ENCODE measurements at regions not wholly inside any gene's neighbourhood (a gene's known extent, or its start where the extent isn't known, plus 50 kb on each side); places are given as distances from the start of the nearest gene placed in this dataset.
A peak's percentile ranks its signal among the peaks of the same experiment; 100 is the strongest.

DNA sequence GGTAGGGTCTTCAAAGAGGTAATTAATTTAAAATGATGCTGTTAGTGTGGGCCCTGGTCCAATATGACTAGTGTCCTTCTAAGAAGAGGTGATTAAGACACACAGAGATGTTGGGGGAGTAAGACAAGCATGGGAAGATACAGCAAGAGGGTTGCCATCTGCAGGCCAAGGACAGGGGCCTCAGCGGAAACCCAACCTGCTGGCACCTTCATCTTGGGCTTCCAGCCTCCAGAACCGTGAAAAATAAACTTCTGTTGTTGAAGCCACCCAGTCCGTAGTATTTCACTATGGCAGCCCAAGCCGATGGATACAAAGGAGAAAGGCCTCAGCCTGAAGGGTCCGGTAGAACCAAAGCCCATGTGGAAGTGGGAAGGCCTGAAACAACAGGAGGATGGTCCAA, 161.7 kb upstream of the UBE2E1 start:
- DNase-seq = no peak

DNA sequence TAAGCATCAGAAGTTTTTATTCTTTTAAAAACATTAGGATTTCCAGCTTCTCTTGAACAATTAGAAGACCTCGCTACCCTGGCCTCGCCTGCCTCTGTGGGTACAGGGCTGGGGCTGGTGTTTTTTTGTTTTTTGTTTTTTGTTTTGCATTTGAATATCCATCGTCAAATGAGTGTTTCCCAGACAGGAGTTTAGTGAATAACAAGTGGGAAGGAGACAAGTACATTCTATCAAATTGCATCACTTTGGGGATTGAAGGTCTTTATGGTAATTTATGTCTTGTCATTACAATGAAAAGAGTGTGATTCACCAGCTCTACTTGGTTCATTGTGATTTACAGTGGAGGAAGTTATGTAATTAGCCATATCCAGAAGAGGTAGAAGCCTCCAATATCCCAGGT, 161.1 kb upstream of the UBE2E1 start:
- no peak for DNase-seq

DNA sequence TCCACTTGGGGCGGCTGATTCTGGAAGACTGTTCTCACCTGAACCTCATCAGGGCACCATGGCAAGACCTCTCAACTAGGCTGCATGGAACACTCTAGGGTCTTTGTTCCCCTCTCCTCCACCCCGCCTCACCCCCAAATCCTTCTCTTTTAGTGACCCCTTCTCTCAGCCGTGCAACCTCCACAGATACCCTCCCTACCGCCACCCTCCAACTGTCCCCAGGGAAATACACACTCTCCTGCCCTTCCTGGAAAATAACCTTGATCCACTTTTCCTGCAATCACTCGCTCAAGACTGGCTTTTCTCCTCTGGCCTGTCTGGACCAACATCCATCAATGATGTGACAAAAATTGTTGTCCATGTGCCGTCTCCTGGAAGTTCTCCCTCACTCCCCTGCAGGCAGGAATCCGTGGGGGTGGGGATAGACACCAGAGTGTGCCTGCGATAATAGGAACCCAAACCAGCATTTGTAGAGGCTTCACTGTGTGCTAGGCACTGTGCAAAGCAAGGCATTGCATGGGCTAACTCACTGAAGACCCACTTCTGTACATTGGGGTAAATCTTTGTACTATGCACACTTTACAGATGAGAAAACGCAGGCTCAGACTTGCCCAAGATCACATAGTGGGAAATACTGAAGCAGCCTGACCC, 160.1 kb upstream of the UBE2E1 start:
- no peak for DNase-seq

DNA sequence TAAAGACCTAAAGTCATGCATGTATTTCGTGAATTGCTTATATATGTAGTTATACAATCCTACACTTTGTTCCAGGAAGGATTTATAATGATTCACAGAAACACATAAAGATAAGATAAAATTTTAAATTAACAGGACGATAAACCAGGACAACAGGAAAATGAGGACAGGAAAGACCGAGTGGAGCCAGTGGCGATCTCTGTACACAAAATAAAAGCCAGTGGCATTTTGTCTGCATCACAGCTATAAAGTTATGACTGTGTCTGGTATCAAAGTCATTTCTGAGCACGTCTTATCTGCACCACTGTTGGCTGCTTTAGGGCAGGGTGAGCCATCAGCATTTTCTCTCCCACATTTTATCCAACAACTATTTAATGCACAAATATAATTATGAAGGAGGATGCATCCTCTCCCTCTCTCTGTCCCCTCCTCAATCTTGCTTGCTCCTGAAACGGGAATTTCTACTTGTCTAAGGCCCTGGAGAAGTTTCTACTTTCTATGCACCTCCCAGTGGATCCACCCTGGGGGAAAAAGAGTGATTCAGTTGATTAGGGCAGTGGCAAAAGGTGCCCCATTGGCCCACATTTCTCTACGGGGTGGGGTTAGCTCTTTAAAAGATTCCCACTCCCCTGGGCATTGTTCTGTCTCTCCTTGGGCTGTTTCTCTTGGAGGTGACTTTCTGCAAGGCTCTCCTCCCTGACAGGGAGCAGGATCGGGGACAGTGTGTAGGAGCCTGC, 159.4 kb upstream of the UBE2E1 start:
- DNase-seq = no peak

DNA sequence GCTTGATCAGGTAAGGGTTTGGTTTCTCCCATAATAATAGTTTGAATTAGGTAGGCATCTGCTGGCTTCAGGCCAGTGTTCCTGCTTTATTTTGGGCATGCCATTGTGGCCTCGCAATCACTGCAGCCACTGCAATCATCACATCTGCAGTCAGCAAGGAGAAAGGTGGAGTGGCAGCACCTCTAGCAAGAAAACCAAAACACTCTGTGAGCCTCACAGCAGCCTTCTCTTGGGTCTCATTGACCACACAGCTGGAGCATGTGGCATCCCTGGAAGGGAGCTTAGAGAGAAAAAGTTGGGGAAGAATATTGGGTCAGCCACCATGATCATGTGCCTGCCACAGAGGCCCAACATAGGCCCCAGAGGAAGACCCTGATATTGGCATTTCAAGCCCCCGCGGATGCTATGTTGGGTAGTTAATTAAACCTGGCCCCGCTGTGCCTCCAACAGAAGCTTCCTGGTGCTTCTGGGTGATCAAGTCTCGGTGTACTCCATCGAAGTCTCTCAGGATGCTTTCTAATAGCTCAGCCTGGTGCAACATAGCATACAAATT, 158.0 kb upstream of the UBE2E1 start:
- DNase-seq = no peak

DNA sequence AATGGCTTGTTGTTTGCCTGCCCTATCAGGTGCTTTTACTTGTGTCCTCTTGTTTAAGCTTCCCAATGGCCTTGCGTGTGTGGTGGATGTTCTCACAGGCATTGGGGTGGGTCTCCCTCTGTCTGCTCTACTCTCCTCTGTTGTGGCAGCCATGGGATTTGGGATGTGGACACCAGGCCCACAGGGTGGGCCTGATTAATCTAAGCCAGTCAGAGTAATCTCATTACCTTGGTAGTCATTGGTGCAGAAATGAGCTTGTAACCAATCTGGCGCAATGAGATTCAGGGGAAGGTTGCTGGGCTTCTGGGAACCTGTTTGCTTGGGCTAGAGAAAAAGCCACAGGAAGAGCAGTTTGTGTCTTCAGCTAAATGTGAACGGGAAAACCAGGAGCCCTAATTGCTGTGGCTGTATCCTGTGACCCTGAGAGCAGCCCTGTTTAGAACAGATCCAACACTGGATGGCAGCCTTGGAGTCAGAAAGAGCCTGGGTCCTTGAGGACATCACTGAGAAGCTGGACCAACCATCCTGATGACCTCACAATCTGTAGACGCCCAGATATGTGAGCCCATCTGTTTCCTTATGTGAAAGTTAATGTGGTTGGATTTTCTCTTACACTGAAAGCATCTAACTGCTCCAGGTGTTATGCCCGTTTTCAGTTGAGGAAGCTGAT, 157.3 kb upstream of the UBE2E1 start:
- peak; percentile 53 for DNase-seq

DNA sequence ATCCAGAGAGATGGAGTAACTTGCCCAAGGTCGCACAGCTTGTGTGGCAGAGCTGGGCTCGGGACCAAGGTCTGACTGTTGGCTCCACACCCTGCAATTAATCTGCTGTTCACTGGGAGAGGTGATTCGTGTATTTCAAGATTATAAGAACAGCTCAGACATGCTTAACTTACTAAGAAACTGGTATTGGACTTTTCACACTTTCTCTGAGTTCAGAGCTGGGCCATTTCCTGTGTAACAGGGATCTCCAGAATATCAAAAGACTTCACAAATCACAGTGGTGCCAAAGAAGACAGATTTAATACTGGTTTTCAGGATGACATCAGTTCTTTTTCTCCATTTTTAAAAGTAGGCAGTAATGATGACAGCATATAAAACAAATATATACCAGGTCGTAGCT, 156.8 kb upstream of the UBE2E1 start:
- DNase-seq = peak; percentile 53

DNA sequence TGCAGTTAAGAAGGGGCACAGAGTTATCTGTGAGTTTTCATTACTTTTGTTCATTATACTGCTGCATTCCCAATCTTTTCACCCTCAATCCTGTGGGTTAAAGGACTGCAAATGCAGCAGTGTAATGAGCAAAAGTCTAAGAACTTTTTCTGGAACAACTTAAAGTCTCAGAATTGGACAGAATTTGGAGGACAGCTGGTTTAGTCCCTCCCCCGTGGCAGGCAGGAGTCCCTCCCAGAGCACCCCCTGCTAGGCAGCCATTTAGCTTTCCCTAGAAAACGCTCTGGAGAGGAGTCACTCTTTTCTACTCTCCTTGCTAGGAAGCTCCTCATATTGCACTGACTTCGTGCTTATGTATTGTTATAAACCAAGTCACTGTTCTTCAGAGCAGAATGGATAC, 156.3 kb upstream of the UBE2E1 start:
- DNase-seq = peak; percentile 6

DNA sequence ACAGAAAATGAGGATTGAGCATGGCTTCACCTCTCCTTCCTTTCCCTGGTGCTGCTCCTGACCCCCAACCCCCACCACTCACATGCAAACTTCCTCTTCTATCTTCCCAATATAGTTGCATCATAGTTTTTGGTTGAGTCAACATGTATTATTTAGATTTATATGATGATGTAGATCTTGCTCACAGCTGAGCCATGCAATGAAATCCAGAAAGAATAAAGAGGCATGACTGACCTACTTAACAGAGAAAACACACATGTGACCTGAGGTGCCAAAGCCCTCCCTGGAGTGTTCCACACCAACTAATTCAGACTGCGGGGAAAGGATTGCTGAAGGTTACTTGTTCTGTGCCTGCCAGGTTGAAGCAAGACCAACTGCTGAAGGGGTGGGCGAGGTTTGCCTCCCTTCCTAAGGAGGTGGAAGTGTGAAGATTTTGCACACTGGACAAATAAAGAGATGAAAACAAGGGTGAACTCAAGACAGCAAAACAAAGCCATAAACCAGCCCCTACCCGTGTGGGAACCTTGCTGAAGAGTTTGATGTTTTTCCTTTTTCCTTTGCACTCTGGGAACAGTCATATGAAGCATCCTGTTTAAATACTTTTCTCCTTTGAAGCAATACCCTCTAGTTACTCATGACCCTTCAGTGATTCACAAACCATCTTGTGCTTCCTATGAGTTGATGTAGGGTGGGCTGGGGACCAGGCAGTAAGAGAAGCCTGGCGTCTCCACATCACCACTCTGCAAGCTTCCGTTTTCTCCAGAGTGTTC, 155.2 kb upstream of the UBE2E1 start:
- no peak for DNase-seq

DNA sequence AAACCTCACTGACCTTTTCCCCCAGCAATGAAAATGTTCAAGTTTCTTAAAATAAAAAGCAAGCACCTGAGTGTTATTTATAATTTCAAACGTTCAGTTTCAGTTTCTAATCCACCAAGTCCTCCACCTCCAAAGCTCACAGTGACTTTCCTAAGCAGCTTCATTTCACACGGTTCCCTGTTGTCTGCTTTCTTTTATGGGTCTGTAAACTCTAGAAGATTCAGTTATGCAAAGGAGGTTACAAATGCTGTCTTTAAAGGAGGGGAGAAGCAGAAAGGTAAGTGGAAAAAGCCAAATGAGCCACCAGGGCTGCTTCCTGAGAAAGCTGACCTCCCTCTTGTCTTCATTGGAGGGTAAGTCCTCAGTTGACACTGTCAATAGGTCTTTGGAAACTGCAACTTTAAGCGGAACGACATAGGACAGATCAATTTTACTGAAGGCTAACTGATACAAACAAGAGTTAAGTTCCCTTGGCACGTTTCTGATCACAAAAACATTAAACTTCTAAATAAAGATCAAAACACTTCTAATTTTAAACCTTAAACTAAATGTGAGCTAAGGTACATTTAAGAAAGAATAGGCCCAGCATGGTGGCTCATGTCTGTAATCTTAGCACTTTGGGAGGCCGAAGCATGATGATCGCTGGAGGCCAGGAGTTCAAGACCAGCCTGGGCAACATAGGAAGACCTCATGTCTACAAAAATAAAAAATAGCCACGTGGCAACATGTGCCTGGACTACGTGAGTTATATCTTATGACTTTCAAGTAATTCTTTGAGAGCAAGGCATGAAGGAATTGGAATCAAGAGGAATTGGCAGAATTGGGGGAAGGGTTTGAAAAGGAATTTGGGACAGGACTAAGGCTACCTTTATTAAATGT, 151.9 kb upstream of the UBE2E1 start:
- no peak for DNase-seq

DNA sequence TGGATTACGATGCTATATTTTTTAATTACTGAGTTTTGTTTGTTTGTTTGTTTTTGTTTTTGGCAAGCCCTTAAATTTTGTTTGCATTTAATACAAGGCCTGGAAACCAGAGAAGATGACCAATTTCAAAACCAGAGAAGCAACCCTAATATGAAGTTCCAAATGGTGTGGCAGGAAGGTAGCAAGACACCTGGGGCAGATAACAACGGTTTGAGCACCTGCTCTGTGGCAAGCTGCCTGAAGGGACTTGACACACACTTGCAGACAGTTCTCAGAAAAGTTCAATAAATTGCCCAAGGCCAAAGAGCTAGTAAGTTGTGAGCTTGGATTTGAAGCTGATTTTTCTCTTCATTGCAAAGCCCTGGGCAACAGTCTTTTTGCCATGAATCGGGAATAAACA, 151.2 kb upstream of the UBE2E1 start:
- no peak for DNase-seq

DNA sequence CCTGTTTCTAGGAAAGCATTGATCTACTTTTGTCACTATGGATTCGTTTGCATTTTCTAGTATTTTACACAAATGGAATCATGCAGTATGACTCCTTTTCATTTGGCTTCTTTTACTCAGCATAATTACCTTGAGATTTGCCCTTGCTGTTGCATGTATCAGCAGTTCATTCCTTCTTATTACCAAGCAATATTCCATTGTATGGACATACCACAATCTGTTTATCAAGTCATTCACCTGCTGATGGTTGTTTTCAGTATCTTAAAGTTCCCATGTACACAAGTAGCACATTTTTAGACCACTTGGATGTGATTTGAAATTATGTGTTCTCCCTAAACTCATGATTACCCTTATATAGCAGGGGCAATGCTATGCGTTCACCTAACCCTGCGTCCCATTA, 150.0 kb upstream of the UBE2E1 start:
- DNase-seq = no peak

DNA sequence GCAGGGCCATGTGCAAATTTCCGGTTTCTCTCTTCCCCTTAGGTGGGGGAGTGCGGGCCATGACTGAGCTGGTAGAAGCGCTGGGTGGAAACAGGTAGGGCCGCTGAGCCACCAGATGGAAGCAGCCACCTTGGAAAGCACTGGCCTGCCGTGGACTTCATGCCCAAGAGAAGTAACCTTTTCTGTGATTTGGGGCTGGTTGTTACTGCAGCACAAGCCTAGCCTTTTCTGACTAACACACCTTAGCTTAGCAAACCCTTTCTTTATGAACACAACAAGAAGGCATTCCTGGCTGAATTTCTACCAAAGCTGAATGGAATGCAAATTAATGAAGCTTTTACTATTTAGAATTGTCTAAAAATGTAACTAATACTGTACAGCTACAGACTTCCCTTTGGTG, 149.6 kb upstream of the UBE2E1 start:
- DNase-seq = no peak

DNA sequence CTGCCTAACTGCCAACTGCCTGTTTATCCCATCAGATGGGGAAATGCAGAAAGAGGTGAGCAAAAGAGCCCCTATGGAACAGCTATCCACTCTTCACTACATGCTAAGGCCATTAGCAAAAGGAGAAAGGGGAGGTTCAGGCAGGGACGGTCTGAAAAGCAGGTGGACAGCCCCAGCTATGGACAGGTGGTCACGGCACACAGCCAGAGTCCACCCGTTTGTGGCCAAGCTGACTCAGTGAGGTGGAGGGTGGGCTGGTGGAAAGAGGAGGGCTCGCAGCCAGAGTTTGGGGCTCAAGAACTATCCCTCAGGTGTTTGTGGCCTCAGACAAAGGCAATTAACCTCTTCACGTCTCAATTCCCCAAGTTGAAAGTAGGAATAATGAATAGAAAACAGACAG, 148.9 kb upstream of the UBE2E1 start:
- DNase-seq = no peak

DNA sequence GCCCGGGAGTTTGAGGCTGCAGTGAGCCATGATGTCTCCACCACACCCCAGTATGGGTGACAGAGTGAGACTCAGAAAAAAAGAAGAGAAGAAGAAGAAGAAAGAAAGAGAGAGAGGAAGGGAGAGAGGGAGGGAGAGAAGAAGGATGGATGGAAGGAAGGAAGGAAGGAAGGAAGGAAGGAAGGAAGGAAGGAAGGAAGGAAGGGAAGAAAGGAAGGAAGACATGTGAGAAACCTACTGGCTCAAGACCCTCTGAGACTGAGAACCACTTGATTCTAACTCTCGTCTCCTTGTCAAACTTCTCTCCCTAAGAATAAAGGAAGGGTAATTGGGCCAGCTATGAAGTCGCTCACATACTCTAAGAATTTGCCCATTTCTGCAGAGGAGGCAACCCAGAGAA, 148.1 kb upstream of the UBE2E1 start:
- DNase-seq = no peak

DNA sequence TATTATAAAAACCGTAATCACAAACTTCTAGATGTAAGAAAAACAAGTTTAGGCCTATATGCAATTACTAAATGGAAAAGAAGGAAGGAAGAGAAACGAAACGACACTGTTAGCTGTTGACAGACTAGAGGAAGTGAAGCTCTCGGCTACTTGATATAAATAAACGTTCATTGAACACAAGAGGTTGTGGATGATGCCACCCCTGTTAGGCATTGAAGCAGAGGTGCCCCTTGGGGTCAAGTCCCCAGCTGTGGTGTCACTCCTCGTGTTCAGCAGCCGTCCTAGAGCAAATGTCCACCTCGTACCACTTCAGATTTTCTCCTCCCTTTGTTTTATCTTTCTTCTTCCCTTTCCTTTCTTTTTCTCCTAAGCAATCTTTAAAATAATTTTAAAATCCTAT, 146.5 kb upstream of the UBE2E1 start:
- no peak for DNase-seq

DNA sequence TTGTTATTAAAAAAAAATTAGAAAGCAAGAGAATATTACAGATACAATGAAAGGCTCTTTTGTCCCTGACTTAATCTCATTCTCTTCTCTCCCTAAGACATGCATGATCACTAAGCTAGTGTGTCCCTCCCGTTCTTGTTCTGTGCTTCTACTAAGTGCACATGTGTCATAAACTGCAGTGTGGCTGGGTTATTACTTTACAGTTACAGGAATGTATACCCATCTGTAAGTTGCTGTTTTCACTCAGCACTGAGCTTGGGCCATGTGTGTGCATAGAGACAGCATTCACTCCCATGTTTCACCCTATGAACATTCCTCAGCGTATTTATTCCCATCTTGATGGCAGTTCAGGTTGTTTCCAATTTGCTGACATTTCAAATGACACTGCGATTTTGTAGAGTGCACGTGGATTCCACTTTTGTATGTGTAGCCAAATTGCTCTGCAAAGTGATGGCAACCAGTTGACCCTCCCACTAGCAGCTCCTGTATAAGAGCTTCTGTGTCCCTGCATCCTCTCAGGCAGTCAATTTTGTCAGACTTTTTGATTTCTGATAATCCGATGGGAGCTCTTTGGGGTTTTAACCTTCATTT, 145.8 kb upstream of the UBE2E1 start:
- DNase-seq = peak; percentile 2

DNA sequence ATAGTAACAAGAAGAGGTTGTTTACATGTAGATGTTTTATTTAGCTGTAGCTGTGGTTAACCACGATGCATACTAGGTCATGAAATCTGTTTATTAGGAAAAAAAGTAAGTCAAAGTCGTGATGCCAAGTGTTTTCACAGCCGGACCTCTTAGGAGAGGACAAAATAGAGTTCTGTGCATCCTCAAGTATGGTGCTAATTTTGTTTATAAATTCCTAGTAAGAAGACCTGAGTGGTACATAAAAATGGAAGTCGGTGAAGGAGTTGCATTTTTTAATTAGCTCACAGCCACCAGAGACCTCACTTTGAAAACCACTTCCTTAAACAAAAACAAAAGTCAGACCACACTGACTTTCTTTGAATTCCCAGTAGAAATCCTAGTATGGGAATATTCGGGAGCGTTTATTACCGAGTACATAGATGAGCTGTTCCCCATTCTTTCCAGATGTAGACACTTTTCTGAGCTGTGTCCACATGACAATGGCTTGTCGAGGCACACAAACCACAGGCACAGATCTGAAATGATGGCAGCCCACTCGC, 143.6 kb upstream of the UBE2E1 start:
- DNase-seq = no peak

DNA sequence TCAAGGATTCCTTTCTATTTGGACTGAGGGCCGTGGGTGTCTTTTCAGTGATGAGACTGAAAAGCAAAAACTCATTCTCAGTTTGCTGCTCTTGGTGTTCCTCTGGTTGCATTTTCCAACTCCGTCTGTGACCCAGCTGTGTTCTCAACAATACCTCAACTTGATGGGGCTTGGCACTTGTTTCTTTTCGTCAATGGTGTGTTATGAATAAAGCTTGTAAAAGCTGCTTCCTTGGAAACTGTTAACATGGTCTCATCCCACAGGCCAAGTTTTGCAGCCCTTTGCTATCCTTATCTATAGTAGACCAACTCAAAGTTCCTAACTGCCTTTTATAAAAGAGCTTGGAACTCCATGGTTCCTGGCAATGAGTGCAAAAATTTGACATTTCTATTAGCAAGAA, 142.5 kb upstream of the UBE2E1 start:
- DNase-seq = no peak

DNA sequence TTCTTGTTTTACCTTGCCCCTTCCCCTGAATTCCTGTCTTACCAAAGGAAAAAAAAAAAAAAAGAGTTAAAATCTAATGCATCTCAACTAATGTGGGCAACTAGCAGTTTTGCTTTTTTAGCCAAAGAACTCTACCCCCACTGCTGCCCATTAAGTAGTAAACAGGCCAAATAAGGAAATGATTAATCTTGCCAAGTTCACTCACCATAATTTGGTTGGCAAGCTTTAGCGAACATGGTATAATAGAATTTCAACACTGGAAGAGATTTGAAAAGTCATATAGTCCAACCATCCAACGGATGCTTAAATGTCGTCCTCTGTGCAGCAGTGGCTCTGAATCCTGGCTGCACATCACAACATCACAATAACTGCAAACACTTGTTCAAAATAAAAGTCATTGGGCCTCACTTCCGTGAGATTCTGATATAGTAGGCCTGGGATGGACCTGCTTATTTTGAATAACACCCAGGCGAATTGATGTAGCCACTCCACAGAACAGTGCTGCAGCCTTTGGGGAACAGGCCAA, 142.0 kb upstream of the UBE2E1 start:
- no peak for DNase-seq

DNA sequence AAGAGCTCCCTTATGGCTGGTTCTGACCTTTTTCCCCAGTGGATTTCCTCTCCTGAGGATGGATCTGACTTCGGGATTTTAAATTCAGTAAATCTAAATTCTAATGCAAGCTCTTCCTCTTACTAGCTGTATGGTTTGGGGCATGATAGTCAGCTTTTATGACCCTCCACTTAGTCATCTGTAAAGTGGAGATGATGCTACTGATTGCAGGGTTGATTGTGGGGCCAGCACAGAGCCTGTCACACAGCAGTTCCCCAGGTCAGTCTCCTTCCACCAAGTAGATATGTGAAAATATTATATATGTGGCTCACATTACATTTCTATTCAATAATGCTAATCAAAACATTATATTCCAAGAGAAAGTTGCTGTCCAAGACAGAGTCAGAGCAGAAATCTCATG, 141.3 kb upstream of the UBE2E1 start:
- DNase-seq = no peak
